Ishikawa (cell line): ENCODE measurements at regions not wholly inside any gene's neighbourhood (a gene's known extent, or its start where the extent isn't known, plus 50 kb on each side); places are given as distances from the start of the nearest gene placed in this dataset.

Experiments
- CEBPB ChIP-seq: IDR thresholded peaks from 2 replicates; pipeline ENCODE4 v1.6.1; 2012
- CREB1 ChIP-seq: IDR thresholded peaks from 2 replicates; pipeline ENCODE4 v1.6.1; 2012; ENCODE audit warnings: low read depth
- EGR1 ChIP-seq: IDR thresholded peaks from 2 replicates; pipeline ENCODE4 v1.6.1; 2012
- EP300 ChIP-seq: IDR thresholded peaks from 2 replicates; pipeline ENCODE4 v1.6.1; 2012; ENCODE audit warnings: borderline replicate concordance
- FOXM1 ChIP-seq: IDR thresholded peaks from 2 replicates; pipeline ENCODE4 v1.6.1; 2012; ENCODE audit warnings: low read depth, borderline replicate concordance
- MAX ChIP-seq: IDR thresholded peaks from 2 replicates; pipeline ENCODE4 v1.6.1; 2012
- NFIC ChIP-seq: IDR thresholded peaks from 2 replicates; pipeline ENCODE4 v1.6.1; 2012
- RAD21 ChIP-seq: IDR thresholded peaks from 2 replicates; pipeline ENCODE4 v1.6.1; 2012; ENCODE audit warnings: low read depth
- REST ChIP-seq: IDR thresholded peaks from 2 replicates; pipeline ENCODE4 v1.6.1; 2012; ENCODE audit warnings: low read depth, mild to moderate bottlenecking
- TAF1 ChIP-seq: IDR thresholded peaks from 2 replicates; pipeline ENCODE4 v1.6.1; 2012; ENCODE audit warnings: low read depth, mild to moderate bottlenecking
- TEAD4 ChIP-seq: IDR thresholded peaks from 2 replicates; pipeline ENCODE4 v1.6.1; 2012
- YY1 ChIP-seq: IDR thresholded peaks from 2 replicates; pipeline ENCODE4 v1.6.1; 2012; ENCODE audit warnings: low read depth
- ZBTB7A ChIP-seq: IDR thresholded peaks from 2 replicates; pipeline ENCODE4 v1.6.1; 2012; ENCODE audit warnings: low read depth
- TF ChIP-seq, protein P1 (sequence below): IDR thresholded peaks from 2 replicates; pipeline ENCODE4 v1.6.1; 2012

DNA sequence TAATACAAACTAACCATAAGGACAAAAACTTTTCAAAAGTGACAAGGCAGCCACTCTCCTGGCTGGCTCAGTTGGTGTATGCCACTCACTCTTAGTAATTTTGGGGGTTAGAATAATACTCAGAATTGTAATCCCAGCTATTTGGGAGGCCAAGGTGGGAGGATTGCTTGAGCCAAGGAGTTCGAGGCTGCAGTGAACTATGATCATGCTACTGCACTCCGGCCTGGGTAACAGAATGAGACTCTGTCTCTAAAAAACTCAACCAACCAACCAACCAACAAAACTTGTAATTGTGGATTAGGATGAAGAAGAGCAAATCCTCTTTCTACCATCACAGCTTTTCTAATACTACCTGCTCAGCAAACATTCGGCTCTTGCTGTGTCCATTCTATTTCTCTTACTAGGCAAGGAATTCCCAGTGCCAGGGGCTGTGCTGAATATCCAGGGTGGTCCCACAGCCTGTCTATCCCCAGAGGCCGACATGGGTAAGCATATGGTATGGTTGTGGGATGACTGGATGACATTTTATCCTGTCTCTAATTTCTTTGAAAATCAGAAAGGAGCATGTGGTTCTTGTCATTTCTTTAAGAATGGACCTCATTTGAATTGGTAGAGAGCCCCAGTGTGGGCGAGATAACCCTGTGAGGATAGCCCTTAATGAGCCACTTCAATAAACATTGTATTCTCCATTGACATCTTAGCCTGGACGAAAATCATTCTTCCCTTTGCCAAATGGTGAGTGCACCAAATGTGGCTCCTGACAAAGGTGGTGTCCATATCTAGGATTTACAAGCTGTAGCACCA lies 220.1 kb downstream of the MYCN start:
- TF ChIP-seq TEAD4 (no peak), MAX (no peak)

DNA sequence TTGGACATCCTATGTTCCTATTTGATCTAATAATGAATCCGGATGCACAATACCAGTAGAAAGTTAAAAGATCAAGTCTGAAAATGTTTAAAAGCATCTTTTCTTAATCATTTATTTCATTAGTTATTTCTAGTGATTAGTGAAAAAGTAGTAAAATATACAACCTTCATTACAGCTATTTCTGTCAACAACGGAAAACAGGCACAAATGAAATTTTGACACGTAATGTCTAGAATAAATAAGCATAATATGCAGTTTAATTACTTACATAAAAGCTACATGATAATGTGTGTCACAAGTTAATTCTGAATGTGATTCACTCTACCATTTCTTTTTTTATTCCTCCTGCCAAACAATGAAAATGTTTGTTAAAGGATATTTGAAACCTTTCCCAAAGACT lies 216.1 kb downstream of the MYCN start:
- TF ChIP-seq TEAD4 (no peak), MAX (no peak)
- TF ChIP-seq, protein P1, sequence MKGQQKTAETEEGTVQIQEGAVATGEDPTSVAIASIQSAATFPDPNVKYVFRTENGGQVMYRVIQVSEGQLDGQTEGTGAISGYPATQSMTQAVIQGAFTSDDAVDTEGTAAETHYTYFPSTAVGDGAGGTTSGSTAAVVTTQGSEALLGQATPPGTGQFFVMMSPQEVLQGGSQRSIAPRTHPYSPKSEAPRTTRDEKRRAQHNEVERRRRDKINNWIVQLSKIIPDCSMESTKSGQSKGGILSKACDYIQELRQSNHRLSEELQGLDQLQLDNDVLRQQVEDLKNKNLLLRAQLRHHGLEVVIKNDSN: no peak

DNA sequence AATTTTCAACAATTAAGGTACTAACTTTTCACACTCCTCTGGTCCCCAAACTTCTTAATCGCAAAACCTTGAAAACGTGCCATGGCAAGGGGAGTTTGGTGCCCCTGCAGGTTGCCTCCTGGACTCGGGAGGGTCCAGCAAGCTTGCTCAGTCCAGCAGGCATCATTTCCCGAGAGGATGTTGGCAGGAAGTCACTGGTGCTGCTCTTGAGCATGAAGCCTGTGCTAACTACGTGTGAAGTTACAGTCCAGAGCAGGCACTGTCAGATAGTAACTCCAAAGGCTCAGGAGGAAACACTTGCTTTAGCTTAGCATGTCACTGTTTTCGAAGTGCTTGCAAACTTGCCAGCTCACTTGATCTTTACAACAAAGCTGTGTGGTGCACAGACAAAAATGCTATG lies 215.4 kb downstream of the MYCN start:
- TF ChIP-seq TEAD4 (no peak), YY1 (no peak), REST (no peak), CEBPB (no peak), EP300 (no peak), CREB1 (no peak), NFIC (no peak), TAF1 (no peak)

DNA sequence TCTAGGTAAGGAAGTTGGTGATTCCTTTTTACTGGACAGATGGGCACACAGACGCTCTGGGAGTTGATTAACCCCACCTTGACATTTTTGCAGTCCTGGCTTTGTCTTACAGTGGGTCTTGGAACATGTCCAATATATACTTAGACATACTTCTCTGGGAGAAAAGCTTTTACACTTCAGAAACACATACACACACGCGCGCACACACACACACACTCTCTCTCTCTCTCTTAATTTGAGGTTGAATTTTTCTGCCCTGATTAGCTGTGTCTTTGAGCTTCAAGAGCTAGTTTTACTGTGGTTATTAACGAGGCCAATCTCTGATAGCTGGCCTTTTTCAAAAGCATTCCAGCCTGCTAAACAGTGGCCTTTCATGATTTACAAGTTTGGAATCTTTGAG lies 215.0 kb downstream of the MYCN start:
- no peak for TF ChIP-seq FOXM1
- TF ChIP-seq YY1: no peak
- TF ChIP-seq NFIC: no peak
- no peak for TF ChIP-seq CEBPB
- no peak for TF ChIP-seq RAD21

DNA sequence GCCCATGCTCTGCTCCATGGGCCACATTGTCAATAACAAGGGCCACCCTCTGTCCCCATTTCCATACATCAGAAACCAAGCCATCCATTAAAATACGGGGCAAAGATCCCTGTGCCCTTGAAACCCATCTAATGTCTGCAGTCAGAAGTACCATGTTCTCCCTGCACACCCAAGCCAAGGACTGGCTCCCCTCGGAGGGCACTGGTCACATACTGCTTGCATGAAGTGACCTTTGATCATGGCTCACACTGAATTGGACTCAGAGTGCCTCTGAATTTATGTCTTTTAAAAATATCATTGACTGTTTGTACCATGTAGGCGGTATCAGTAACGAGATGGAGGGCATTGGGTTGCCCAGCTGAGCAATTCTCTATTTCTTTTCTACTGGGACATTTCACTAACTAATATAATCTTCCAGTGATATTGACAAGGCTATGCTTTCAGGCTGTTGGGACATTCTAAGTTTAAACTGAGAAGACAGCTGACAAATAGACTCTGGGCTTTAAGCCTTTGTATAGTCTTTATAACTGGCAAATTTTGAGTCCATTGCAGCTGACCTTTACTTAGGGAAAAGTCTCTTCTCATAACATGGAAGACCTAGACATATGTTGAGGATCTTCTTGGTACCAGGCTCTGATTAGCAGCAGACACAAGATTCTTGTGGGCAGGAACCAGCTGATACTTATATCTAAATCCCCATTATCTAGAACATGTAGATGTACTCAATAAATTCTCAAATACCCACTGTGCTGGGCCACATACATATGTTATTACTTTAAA lies 214.3 kb downstream of the MYCN start:
- TF ChIP-seq CREB1 (no peak), EP300 (no peak), EGR1 (no peak), CEBPB (no peak), RAD21 (no peak), MAX (no peak), TEAD4 (no peak), ZBTB7A (no peak), FOXM1 (no peak)
- TF ChIP-seq, protein P1: no peak

DNA sequence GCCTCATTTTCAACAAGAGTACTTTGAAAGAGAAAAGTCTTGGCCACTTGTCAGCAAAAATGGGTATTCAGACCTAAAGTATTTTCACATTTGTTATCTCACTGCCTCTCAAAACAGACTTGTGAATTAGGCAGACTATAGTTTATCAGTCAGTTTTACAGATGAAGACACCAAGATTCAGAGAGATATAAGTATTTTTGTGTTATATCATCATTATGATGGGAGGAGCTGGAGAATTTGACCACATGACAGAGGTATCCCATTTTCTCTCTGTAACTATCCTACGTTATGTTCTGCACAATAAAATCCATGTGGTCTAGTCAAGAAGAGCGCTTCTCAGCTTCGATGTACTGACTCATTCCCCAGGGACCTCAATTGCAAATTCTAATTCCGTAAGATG lies 213.7 kb downstream of the MYCN start:
- no peak for TF ChIP-seq EGR1
- no peak for TF ChIP-seq ZBTB7A
- no peak for TF ChIP-seq EP300
- no peak for TF ChIP-seq RAD21
- no peak for TF ChIP-seq YY1
- TF ChIP-seq, protein P1: no peak

DNA sequence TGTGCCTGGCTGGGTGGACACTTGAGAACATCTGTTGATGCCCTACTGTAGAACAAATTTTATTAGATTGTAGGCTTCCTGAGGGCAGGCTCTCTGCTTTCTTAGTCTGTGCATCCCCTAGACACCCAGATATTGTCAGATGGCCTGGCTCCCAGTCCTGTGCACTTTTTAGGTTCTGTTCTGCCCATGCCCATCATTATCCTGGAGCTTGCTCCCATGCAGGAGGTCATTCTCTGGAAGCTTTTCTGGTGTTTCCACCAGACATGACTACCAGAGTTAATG lies 213.3 kb downstream of the MYCN start:
- TF ChIP-seq MAX (no peak), CREB1 (no peak), ZBTB7A (no peak), NFIC (no peak), YY1 (no peak), REST (no peak), CEBPB (no peak), TAF1 (no peak)
